Esophagus muscularis mucosa (tissue), 4 donors: ENCODE measurements at regions not wholly inside any gene's neighbourhood (a gene's known extent, or its start where the extent isn't known, plus 50 kb on each side); places are given as distances from the start of the nearest gene placed in this dataset.

Source experiments
- DNase-seq: peaks from one replicate; pipeline ENCODE4 v3.0.0-alpha.2; 2017; ENCODE audit errors: extremely low spot score
- H3K27ac ChIP-seq, 4 donors: fragments of 200-600 bp; sonication (generic); replicated peaks in 1 of 4; 1 replicate in 3 of 4; 2 replicates in 1 of 4; pipeline ENCODE4 v1.5.1; 2016 to 2019; ENCODE audit warnings: mild to moderate bottlenecking in 1 of 4
- H3K27me3 ChIP-seq, 4 donors: fragments of 200-600 bp; sonication (generic); one replicate each; pipeline versions ENCODE4 v1.5.1 to v1.6.0; 2016 to 2019
- H3K36me3 ChIP-seq, 4 donors: fragments of 200-600 bp; sonication (generic); one replicate each; pipeline ENCODE4 v1.5.1; 2016 to 2019
- H3K4me1 ChIP-seq, 4 donors: fragments of 200-600 bp; sonication (generic); one replicate each; pipeline ENCODE4 v1.5.1; 2016 to 2019
- H3K4me3 ChIP-seq, 4 donors: fragments of 200-600 bp; sonication (generic); 1 replicate in 2 of 4; 2 replicates in 2 of 4; pipeline ENCODE4 v1.5.1; 2016 to 2019; ENCODE audit warnings: mild to moderate bottlenecking in 4 of 4, moderate library complexity in 1 of 4
- H3K9me3 ChIP-seq, 4 donors: fragments of 200-600 bp; sonication (generic); 1 replicate in 3 of 4; 2 replicates in 1 of 4; pipeline ENCODE4 v1.5.1; 2016 to 2019
- EP300 ChIP-seq: sonication (generic); formaldehyde crosslinking; IDR thresholded peaks from one replicate; pipeline ENCODE4 v1.6.1; 2017; ENCODE audit warnings: antibody characterized with exemption
- POLR2A ChIP-seq: fragments of 450-650 bp; IDR thresholded peaks from one replicate; pipeline ENCODE4 v1.6.1; 2017; ENCODE audit warnings: antibody characterized with exemption, moderate library complexity, mild to moderate bottlenecking, low read depth
- POLR2AphosphoS5 ChIP-seq, 2 donors: sonication (generic); formaldehyde crosslinking; IDR thresholded peaks; one replicate each; pipeline ENCODE4 v1.6.1; 2017; ENCODE audit warnings: antibody characterized with exemption in 2 of 2
- WGBS: methylation state at CpG from one replicate; pipeline ENCODE4 v1.1.5; 2018; 5-methylcytosine and 5-hydroxymethylcytosine counted together
- intact Hi-C: fragments of 100-400 bp; cut with DNase I; formaldehyde crosslinking; loops from one replicate; pipeline ENCODE4 v1.15.1; 2023
- TF ChIP-seq, protein P1 (sequence below), 3 experiments: fragments of 200-600 bp in 2 of 3; fragments of 450-650 bp in 1 of 3; sonication (generic) in 2 of 3; IDR thresholded peaks; one replicate each; pipeline ENCODE4 v1.5.1; 2017 to 2019; ENCODE audit warnings: antibody characterized with exemption in 3 of 3, mild to moderate bottlenecking in 2 of 3, moderate library complexity in 1 of 3

DNA sequence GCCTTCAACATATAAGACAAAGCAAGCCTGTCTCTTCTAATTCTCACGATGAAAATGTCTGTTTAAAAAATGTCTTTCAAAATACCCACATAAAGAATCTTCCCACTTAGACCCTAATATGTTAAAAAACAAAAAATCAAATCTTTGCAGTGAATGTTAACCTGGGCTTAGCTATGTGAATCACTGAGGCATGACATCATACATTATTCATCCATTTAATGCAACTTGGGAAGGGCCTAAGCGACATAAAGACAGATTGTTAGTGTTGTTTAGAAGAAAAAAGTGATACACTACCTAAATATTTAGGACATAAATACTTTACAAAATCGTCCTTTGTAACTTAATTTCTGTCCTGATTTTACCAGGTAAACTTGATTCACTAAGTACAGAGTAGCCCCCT lies 648.5 kb upstream of the NRP1 start:
- Histone ChIP-seq H3K9me3 (no peaks in the 10 kb centered on the region), H3K27me3 (no peaks in the 10 kb centered on the region), H3K4me3 (no peak overlapping the region), H3K36me3 (no peaks in the 10 kb centered on the region), H3K27ac (no peak overlapping the region), H3K4me1 (no peaks in the 10 kb centered on the region)
- WGBS, result 56% methylated on average over 3 of the region's 3 CpGs
- TF ChIP-seq EP300, result no peak
- TF ChIP-seq POLR2AphosphoS5 (IDR thresholded peaks at IDR 0.05), result no peak
- intact Hi-C loops, result no loop called here
- no peak for DNase-seq

DNA sequence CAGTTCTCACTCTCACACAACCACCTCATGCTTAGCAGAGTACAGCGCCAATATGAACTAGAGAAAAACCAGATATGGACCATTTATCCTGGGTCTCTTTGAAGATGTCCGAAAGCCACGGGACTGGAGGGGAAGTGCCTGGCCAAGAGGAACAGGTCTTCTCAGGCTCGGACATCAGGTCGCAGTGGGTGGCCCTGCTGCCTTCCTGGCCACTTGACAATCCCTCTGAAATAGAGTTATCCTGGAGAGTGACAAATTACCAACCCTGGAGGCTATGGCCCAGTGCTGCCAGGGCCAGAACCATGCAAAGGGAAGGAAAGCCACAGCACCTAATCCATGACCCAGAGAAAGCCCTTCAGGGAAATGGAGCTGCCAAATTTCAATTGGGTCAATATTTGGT lies 646.8 kb upstream of the NRP1 start:
- intact Hi-C loops, result no loop called here

DNA sequence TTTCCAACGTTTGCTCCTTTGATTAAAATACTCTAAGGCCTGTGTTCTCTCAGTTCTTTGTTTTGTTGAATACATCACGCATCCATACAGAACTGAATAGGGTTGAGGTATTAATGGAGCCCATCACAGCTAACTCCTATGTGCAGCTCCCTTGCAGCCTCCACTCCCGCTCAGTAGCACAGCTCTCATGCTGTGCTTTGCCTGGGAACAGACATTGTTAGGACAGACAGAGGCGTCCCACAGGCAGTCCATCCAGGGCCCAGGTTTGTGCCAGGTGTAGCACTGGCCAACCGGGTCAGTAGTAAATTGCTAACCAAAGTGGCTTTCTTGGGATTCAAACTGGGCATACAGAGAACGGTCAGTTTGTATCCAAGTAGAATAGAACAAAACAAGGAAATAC lies 644.7 kb upstream of the NRP1 start:
- no peaks in the 10 kb centered on the region for H3K4me1 ChIP-seq
- intact Hi-C loops, result no loop called here
- no peaks in the 10 kb centered on the region for H3K9me3 ChIP-seq
- TF ChIP-seq EP300, result no peak
- TF ChIP-seq, protein P1, sequence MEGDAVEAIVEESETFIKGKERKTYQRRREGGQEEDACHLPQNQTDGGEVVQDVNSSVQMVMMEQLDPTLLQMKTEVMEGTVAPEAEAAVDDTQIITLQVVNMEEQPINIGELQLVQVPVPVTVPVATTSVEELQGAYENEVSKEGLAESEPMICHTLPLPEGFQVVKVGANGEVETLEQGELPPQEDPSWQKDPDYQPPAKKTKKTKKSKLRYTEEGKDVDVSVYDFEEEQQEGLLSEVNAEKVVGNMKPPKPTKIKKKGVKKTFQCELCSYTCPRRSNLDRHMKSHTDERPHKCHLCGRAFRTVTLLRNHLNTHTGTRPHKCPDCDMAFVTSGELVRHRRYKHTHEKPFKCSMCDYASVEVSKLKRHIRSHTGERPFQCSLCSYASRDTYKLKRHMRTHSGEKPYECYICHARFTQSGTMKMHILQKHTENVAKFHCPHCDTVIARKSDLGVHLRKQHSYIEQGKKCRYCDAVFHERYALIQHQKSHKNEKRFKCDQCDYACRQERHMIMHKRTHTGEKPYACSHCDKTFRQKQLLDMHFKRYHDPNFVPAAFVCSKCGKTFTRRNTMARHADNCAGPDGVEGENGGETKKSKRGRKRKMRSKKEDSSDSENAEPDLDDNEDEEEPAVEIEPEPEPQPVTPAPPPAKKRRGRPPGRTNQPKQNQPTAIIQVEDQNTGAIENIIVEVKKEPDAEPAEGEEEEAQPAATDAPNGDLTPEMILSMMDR (IDR thresholded peaks at IDR 0.05), result no peak
- TF ChIP-seq POLR2AphosphoS5 (IDR thresholded peaks at IDR 0.05), result no peak
- TF ChIP-seq POLR2A, result no peak
- no peak overlapping the region for H3K27ac ChIP-seq
- DNase-seq, result no peak
- H3K4me3 ChIP-seq, result no peak overlapping the region
- no peaks in the 10 kb centered on the region for H3K27me3 ChIP-seq
- H3K36me3 ChIP-seq, result no peaks in the 10 kb centered on the region
- WGBS, result 83% methylated on average over 6 of the region's 6 CpGs

More for the DNA sequence above, 646.8 kb upstream of the NRP1 start:
- no peak overlapping the region for H3K27ac ChIP-seq
- no peaks in the 10 kb centered on the region for H3K4me1 ChIP-seq
- no peak overlapping the region for H3K4me3 ChIP-seq
- 96% methylated on average over 5 of the region's 5 CpGs for WGBS
- H3K9me3 ChIP-seq, result no peaks in the 10 kb centered on the region
- no peaks in the 10 kb centered on the region for H3K27me3 ChIP-seq
- DNase-seq, result no peak
- no peaks in the 10 kb centered on the region for H3K36me3 ChIP-seq
- TF ChIP-seq POLR2A, result no peak
- TF ChIP-seq, protein P1 (IDR thresholded peaks at IDR 0.05), result no peak
- TF ChIP-seq POLR2AphosphoS5 (IDR thresholded peaks at IDR 0.05), result no peak
- TF ChIP-seq EP300, result no peak

DNA sequence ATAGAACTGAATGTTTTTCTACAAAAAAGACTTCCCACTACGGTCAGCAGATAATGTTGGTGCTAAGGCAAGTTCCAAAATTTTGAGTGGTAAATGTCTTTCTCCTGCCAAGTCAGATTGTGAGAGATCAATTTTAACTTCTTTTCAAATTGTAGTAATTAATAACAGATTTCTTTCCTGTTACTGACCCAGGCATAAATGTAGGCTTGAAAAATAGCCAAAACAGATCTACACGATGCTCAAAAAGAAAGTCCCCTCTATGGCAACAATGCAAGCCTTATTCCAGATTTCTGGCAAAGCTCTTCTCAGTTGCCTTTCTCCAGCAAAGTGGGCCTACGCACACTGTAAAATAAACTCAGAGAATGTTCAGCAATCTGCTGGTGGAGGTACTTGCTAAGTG lies 641.0 kb upstream of the NRP1 start:
- no peak overlapping the region for H3K27ac ChIP-seq
- intact Hi-C loops, result no loop called here
- TF ChIP-seq POLR2A (no peak), EP300 (no peak), POLR2AphosphoS5 (IDR thresholded peaks at IDR 0.05) (no peak)
- TF ChIP-seq, protein P1 (IDR thresholded peaks at IDR 0.05), result no peak
- no peak overlapping the region for H3K4me3 ChIP-seq
- no peaks in the 10 kb centered on the region for H3K36me3 ChIP-seq
- no peaks in the 10 kb centered on the region for H3K4me1 ChIP-seq
- no peaks in the 10 kb centered on the region for H3K27me3 ChIP-seq
- 69% methylated on average over 3 of the region's 3 CpGs for WGBS
- no peak for DNase-seq
- no peaks in the 10 kb centered on the region for H3K9me3 ChIP-seq

DNA sequence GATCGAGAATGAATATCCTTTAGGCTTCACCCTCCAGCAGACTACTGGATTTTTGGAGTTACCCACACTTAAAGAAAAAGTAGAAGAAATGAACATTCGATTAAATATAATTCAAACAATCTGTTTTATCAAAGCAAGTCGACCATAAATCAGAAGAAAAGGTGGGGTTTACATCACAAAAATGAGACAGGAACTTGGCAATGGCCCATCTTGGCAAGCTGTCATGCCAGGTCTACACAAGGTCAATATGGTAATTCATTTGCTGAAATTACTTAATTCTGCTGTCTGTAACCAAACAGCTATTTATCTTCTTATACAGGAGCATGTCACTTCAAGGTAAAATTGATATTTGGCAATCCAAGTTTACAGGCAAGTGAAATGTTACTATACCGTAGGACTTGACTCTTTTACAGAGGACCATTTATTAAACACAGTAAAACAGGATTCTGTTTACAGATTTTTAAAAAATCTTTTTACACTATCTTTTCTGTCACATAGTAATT lies 640.6 kb upstream of the NRP1 start:
- H3K4me3 ChIP-seq, result no peak overlapping the region
- intact Hi-C loops, result no loop called here
- no peak for TF ChIP-seq POLR2A
- TF ChIP-seq POLR2AphosphoS5 (IDR thresholded peaks at IDR 0.05), result no peak
- no peak for TF ChIP-seq EP300
- TF ChIP-seq, protein P1 (IDR thresholded peaks at IDR 0.05), result no peak
- no peaks in the 10 kb centered on the region for H3K9me3 ChIP-seq
- no peak overlapping the region for H3K27ac ChIP-seq
- no peaks in the 10 kb centered on the region for H3K36me3 ChIP-seq
- no peaks in the 10 kb centered on the region for H3K27me3 ChIP-seq
- no peak for DNase-seq
- H3K4me1 ChIP-seq, result no peaks in the 10 kb centered on the region
- 75% methylated on average over 4 of the region's 4 CpGs for WGBS
